Endothelial cell of umbilical vein (primary cell): ENCODE measurements at regions not wholly inside any gene's neighbourhood (a gene's known extent, or its start where the extent isn't known, plus 50 kb on each side); places are given as distances from the start of the nearest gene placed in this dataset.

Experiments used
- CTCF ChIP-seq, 2 donors: IDR thresholded peaks; 1 replicate in 1 of 2; 2 replicates in 1 of 2; pipeline ENCODE4 v1.5.1; 2011; ENCODE audit warnings: low read length in 2 of 2, mild to moderate bottlenecking in 2 of 2, moderate library complexity in 2 of 2, control low read depth in 1 of 2, inconsistent platforms in 1 of 2, low read depth in 1 of 2; ENCODE audit not compliant: insufficient read depth in 1 of 2; ENCODE audit errors: extremely low read depth in 1 of 2
- EZH2 ChIP-seq: IDR thresholded peaks from 2 replicates; pipeline ENCODE4 v1.6.1; 2012; ENCODE audit warnings: borderline replicate concordance, low read depth, mild to moderate bottlenecking, moderate library complexity, low read length, inconsistent platforms; ENCODE audit not compliant: severe bottlenecking
- FOS ChIP-seq: IDR thresholded peaks from 2 replicates; pipeline ENCODE4 v1.6.1; 2011; ENCODE audit warnings: mild to moderate bottlenecking, low read length, moderate library complexity, borderline replicate concordance; ENCODE audit not compliant: insufficient read depth
- GATA2 ChIP-seq: IDR thresholded peaks from 2 replicates; pipeline ENCODE4 v1.7.0; 2011; ENCODE audit warnings: low read depth, mild to moderate bottlenecking, moderate library complexity, mixed read lengths, low read length; ENCODE audit not compliant: insufficient read length, insufficient read depth
- JUN ChIP-seq: IDR thresholded peaks from 2 replicates; pipeline ENCODE4 v1.6.1; 2011; ENCODE audit warnings: borderline replicate concordance, low read depth; ENCODE audit not compliant: insufficient read length, insufficient read depth
- MAX ChIP-seq: IDR thresholded peaks from 2 replicates; pipeline ENCODE4 v1.6.1; 2011; ENCODE audit not compliant: insufficient read depth, insufficient read length
- POLR2A ChIP-seq: IDR thresholded peaks from 2 replicates; pipeline ENCODE4 v1.6.1; 2012; ENCODE audit warnings: low read depth, mild to moderate bottlenecking, control low read depth, low read length
- POLR2AphosphoS5 ChIP-seq: IDR thresholded peaks from 2 replicates; pipeline ENCODE4 v1.6.1; 2012; ENCODE audit warnings: low read depth, mild to moderate bottlenecking, control low read depth, low read length, moderate library complexity; ENCODE audit not compliant: insufficient read depth

- TF ChIP-seq CTCF (IDR thresholded peaks at IDR 0.05; ENCODE audit: extremely low read depth in 1 of 2, insufficient read depth in 1 of 2, low read depth in 1 of 2, low read length in 2 of 2) (no peak), JUN (no peak), FOS (no peak), POLR2A (no peak), EZH2 (no peak), MAX (no peak), GATA2 (no peak), POLR2AphosphoS5 (no peak)
Observed at GRCh38 chr2:122423934-122424333, 668.5 kb downstream of the TSN start.
